ENCODE measurements at regions not wholly inside any gene's neighbourhood (a gene's known extent, or its start where the extent isn't known, plus 50 kb on each side); places are given as distances from the start of the nearest gene placed in this dataset.
"Not testable (repeated sequence)": the region's sequence is repeated elsewhere in the genome, so short reads cannot be mapped to it uniquely, and the experiment has no call there.

- FAIRE-seq = no peak
These were observed 110.7 kb upstream of the GZMB start for GRCh38 chr14:24744641-24745040.

- FAIRE-seq = no peak
These were observed 107.9 kb upstream of the GZMB start for GRCh38 chr14:24741871-24742270.

- FAIRE-seq = no peak
These were observed 102.1 kb upstream of the GZMB start for GRCh38 chr14:24735984-24736630.

GRCh38 chr14:24734917-24735500, 101.0 kb upstream of the GZMB start:
- peak; percentile 34 for FAIRE-seq

GRCh38 chr14:24726480-24726879, 92.5 kb upstream of the GZMB start:
- no peak for FAIRE-seq

GRCh38 chr14:24725311-24725710, 91.3 kb upstream of the GZMB start:
- no peak for FAIRE-seq

GRCh38 chr14:24721775-24722174, 87.8 kb upstream of the GZMB start:
- FAIRE-seq = no peak

- no peak for FAIRE-seq
These were observed 81.2 kb upstream of the GZMB start for GRCh38 chr14:24715239-24715638.

- no peak for FAIRE-seq
These were observed 79.4 kb upstream of the GZMB start for GRCh38 chr14:24713404-24713803.

- no peak for FAIRE-seq
These were observed 78.9 kb upstream of the GZMB start for GRCh38 chr14:24712909-24713308.

GRCh38 chr14:24712374-24712773, 78.4 kb upstream of the GZMB start:
- no peak for FAIRE-seq

GRCh38 chr14:24710403-24711112, 76.6 kb upstream of the GZMB start:
- no peak for FAIRE-seq

- FAIRE-seq = no peak
These were observed 74.7 kb upstream of the GZMB start for GRCh38 chr14:24708684-24709083.

GRCh38 chr14:24706351-24706750, 72.4 kb upstream of the GZMB start:
- no peak for FAIRE-seq

GRCh38 chr14:24705840-24706239, 71.8 kb upstream of the GZMB start:
- no peak for FAIRE-seq

GRCh38 chr14:24701062-24701461, 67.1 kb upstream of the GZMB start:
- no peak for FAIRE-seq

GRCh38 chr14:24700511-24700910, 66.5 kb upstream of the GZMB start:
- no peak for FAIRE-seq

- FAIRE-seq = no peak
These were observed 65.1 kb upstream of the GZMB start for GRCh38 chr14:24699052-24699451.

GRCh38 chr14:24696280-24696920, 62.4 kb upstream of the GZMB start:
- FAIRE-seq = not testable (repeated sequence)

GRCh38 chr14:24695265-24696241, 61.6 kb upstream of the GZMB start:
- no peak for FAIRE-seq

- no peak for FAIRE-seq
These were observed 60.7 kb upstream of the GZMB start for GRCh38 chr14:24694680-24695079.

GRCh38 chr14:24693983-24694382, 60.0 kb upstream of the GZMB start:
- no peak for FAIRE-seq

- FAIRE-seq = no peak
These were observed 59.4 kb upstream of the GZMB start for GRCh38 chr14:24693353-24693737.

All from A204.1 (cell line).